ENCODE measurements at regions not wholly inside any gene's neighbourhood (a gene's known extent, or its start where the extent isn't known, plus 50 kb on each side); places are given as distances from the start of the nearest gene placed in this dataset.
"Not testable (repeated sequence)": the region's sequence is repeated elsewhere in the genome, so short reads cannot be mapped to it uniquely, and the experiment has no call there.

DNA sequence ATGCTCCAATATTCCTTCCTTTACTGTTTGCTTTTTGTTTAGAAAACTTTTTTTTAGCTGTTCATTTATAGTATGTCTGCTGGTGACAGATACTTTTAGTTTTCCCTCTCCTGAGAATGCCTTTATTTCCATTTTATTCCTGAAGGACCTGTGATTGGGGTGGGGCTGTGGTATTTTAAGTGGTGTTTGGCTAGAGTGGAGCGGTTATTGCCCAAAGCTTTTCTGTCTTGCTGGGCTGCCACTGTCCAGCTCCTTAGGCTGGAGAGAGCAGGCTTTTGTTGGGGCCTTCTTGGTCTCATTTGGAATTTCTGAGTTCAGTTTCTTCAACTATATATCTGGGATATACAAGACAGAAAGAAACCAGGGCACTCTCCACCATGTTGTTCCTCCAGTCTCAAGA is 160.0 kb upstream of the PLGLB2 start:
- not testable (repeated sequence) for H3K27ac Mint-ChIP-seq; H3K36me3 Mint-ChIP-seq; H3K27me3 Mint-ChIP-seq (ENCODE audit: low read depth in 3 of 3)

GRCh38 chr2:87592974-87593373 is 154.9 kb upstream of the PLGLB2 start:
- not testable (repeated sequence) for H3K4me1 Mint-ChIP-seq; H3K36me3 Mint-ChIP-seq; H3K27me3 Mint-ChIP-seq (ENCODE audit: low read depth in 3 of 3); DNase-seq; H3K27ac Mint-ChIP-seq; H3K9me3 Mint-ChIP-seq; H3K4me3 Mint-ChIP-seq

More for the DNA sequence above, 160.0 kb upstream of the PLGLB2 start:
- DNase-seq, H3K4me1 Mint-ChIP-seq, H3K9me3 Mint-ChIP-seq, H3K4me3 Mint-ChIP-seq: not testable (repeated sequence)

GRCh38 chr2:87593784-87594610 is 153.9 kb upstream of the PLGLB2 start:
- not testable (repeated sequence) for H3K4me3 Mint-ChIP-seq

DNA sequence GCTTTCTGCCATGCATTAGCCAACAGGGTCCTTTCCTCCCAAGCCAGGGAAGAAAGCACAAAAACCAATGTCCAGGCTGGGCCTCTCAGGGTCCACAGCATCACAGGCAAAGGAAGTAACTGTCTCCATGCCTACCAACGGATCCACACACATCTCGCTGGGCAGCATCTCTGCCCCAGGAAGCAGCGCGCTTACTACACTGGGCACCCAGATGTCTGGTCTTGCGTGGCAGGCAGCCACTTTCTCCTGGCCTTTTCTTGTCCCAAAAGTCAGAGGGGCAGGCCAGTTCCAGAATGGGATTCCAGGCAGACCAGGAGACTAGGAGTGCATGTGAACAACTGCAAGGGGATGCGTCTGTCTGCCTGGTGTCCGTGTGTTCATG is 153.3 kb upstream of the PLGLB2 start:
- H3K4me3 Mint-ChIP-seq; H3K27ac Mint-ChIP-seq; DNase-seq; H3K4me1 Mint-ChIP-seq; H3K9me3 Mint-ChIP-seq; H3K27me3 Mint-ChIP-seq (ENCODE audit: low read depth in 3 of 3); H3K36me3 Mint-ChIP-seq: not testable (repeated sequence)

More at GRCh38 chr2:87593784-87594610, 153.9 kb upstream of the PLGLB2 start:
- not testable (repeated sequence) for H3K9me3 Mint-ChIP-seq; H3K4me1 Mint-ChIP-seq; H3K36me3 Mint-ChIP-seq; H3K27me3 Mint-ChIP-seq (ENCODE audit: low read depth in 3 of 3)
- H3K27ac Mint-ChIP-seq = peak overlapping the region in 1 of 6 donors; percentile 67
- DNase-seq = peak in 1 of 3 donors; percentile 33

GRCh38 chr2:87595017-87595416 is 152.9 kb upstream of the PLGLB2 start:
- not testable (repeated sequence) for DNase-seq; H3K9me3 Mint-ChIP-seq; H3K4me3 Mint-ChIP-seq; H3K27ac Mint-ChIP-seq; H3K4me1 Mint-ChIP-seq; H3K36me3 Mint-ChIP-seq; H3K27me3 Mint-ChIP-seq (ENCODE audit: low read depth in 3 of 3)

DNA sequence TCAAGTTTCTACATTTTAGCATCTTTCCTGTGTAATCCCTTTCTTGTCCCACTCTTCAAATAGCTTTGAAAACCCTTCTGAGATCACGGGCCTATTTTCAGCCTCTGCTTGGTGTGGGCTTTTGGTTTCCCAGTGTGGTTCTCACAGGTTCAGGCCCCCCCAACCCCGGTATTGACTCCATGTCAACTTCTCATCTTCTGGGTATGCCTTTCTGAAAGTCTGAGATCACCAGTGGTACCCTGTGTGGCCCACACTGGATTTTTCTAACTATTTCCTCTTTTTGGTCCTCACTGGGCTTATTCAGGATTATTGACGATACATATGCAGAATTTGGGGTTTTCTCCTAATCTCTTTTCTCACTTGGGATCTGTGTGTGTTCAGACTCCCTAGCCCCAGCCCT is 146.9 kb upstream of the PLGLB2 start:
- not testable (repeated sequence) for DNase-seq; H3K36me3 Mint-ChIP-seq; H3K27me3 Mint-ChIP-seq (ENCODE audit: low read depth in 3 of 3); H3K4me3 Mint-ChIP-seq; H3K9me3 Mint-ChIP-seq; H3K27ac Mint-ChIP-seq; H3K4me1 Mint-ChIP-seq

DNA sequence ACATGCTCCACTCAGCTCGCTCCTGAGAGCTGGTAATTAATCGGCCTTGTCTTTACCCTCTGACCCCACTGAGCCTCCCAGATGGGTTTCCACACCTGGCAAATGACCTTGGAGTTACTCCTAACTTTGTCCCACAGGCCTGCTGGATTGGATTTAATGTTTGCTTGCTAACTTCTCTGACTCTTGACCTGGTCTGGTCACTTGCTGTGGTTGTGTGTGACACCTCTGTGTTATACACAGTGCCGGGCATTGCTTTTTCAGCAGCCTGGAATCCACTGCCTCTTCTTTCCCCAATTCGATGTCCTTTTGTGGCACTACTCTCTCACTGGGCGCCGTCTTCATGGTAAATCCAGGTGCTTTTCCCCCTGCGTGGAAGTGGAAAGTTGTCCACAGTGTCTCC is 145.8 kb upstream of the PLGLB2 start:
- H3K9me3 Mint-ChIP-seq; H3K4me1 Mint-ChIP-seq; H3K4me3 Mint-ChIP-seq; H3K27me3 Mint-ChIP-seq (ENCODE audit: low read depth in 3 of 3); H3K27ac Mint-ChIP-seq; DNase-seq; H3K36me3 Mint-ChIP-seq: not testable (repeated sequence)

DNA sequence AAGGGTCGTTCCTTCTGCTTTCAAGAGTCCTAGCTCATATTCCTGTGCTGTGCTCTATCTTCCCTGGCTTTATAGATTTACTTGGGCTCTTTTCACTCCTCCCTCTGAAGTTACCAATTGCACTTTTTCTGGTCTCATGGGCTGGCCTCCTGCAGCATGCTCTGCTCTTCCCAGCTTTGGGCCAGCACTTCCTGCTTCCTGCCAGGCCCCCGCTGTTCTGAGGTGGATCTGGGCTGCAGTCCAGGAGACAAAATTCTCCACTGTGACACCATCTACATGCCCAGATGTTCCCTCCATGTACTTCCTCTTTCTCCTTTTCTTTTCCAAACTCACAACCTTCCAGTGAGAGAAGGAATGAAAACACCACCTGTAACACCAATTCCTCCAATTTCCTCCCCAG is 145.2 kb upstream of the PLGLB2 start:
- not testable (repeated sequence) for DNase-seq; H3K9me3 Mint-ChIP-seq; H3K4me3 Mint-ChIP-seq; H3K36me3 Mint-ChIP-seq; H3K27ac Mint-ChIP-seq; H3K27me3 Mint-ChIP-seq (ENCODE audit: low read depth in 3 of 3); H3K4me1 Mint-ChIP-seq

DNA sequence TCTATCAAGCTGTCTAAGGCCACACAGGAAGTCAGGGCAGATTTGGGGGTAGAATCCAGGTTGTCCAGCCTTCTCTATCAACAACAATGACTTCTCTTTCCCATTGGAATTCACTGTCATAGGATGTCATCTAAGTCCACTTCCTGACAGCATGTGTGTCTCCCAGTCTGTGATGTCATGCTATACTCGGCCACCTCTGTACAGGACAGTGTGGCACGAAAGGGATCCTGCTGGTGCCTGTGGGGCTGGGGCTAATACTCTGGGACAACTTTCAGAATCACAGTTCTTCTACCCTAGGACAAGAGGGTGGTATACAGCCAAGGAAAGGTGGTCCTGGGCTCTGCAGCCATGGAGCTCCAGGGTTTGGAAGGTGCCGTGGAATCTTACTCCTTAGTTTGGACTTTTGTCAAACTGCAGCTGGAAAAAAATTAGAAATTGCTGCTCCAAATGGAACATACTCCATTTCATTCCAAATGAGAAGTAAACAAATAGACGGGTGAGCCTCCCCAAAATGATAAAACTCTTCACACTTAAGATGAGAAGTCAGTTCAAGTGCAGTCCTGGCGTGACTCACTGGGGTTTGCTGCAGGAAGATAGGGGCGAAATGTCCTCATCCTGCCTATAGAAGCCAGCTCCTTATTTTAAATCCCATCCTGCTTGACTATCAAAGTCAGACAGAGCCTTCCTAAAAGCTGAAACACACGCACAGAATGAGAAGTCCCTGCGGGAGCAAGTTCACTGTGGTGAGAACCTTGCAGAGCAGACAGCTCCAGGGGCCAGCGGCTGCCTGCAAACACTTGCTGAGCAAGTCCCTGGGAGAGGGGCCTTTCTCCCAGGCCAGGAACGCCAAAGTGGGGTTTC is 144.2 kb upstream of the PLGLB2 start:
- H3K4me1 Mint-ChIP-seq; H3K27me3 Mint-ChIP-seq (ENCODE audit: low read depth in 3 of 3); H3K36me3 Mint-ChIP-seq; H3K27ac Mint-ChIP-seq; H3K4me3 Mint-ChIP-seq; H3K9me3 Mint-ChIP-seq; DNase-seq: not testable (repeated sequence)

- DNase-seq; H3K4me3 Mint-ChIP-seq; H3K4me1 Mint-ChIP-seq; H3K9me3 Mint-ChIP-seq; H3K27me3 Mint-ChIP-seq (ENCODE audit: low read depth in 3 of 3); H3K27ac Mint-ChIP-seq; H3K36me3 Mint-ChIP-seq: not testable (repeated sequence)
These were observed 143.5 kb upstream of the PLGLB2 start for GRCh38 chr2:87604279-87604818.

DNA sequence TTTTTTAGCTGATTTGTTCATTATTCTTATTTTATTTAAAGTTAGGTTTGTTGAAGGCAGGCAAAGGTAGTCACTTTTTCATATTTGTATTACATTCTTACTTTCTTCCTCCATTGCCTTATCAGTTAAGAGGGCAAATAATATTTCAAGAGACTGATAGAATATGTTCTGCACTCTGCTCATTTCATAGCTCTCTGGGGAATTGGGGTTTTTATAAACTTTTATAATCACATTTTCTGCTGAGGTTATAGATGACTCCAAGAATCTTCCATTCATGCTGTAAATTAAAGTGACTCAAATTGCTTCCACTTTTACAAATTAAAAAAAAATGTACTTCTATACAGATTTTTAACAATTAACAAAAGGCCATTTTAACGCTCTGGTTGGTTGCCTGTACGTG is 142.9 kb upstream of the PLGLB2 start:
- not testable (repeated sequence) for H3K4me1 Mint-ChIP-seq; H3K36me3 Mint-ChIP-seq; H3K4me3 Mint-ChIP-seq; H3K9me3 Mint-ChIP-seq; H3K27me3 Mint-ChIP-seq (ENCODE audit: low read depth in 3 of 3); DNase-seq; H3K27ac Mint-ChIP-seq

DNA sequence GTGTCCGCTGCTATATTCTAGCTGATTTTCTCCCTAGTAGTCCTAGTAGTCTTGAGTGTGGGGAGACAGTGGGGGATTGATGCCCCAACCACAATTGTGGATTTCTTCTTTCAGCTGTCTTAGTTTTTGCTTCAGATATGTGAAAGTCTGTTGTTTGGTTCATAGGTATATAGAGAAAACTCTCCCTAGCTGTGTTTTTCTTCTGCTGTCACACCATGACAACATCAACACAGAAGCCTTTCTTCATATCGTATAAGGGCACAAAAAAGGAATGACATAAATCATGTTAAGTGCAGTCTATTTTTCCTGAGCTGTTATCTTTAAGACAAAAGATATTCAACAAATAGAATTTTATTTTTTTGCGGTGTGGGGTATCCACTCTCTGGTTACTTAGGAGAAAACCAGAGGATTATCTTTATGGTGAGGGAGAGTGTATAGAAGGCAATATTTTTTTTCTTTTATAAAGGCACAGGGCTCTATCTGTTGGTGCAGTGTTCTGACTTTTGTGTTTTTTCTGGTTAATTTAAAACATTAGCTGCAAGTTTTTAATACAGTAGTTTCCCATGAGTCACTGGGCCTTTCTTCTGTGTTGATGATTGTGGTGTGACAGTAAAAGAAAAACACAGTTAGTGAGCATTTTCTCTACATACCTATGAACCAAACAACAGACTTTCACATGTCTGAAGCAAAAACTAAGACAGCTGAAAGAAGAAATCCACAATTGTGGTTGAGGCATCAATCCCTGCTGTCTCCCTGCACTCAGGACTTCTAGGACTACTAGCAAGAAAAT is 139.3 kb upstream of the PLGLB2 start:
- H3K27ac Mint-ChIP-seq; H3K36me3 Mint-ChIP-seq; H3K9me3 Mint-ChIP-seq; H3K4me3 Mint-ChIP-seq; H3K27me3 Mint-ChIP-seq (ENCODE audit: low read depth in 3 of 3); DNase-seq; H3K4me1 Mint-ChIP-seq: not testable (repeated sequence)

- not testable (repeated sequence) for DNase-seq; H3K9me3 Mint-ChIP-seq; H3K4me1 Mint-ChIP-seq; H3K4me3 Mint-ChIP-seq; H3K27me3 Mint-ChIP-seq (ENCODE audit: low read depth in 3 of 3); H3K36me3 Mint-ChIP-seq; H3K27ac Mint-ChIP-seq
These were observed 136.9 kb upstream of the PLGLB2 start for GRCh38 chr2:87610974-87611373.

- not testable (repeated sequence) for H3K4me1 Mint-ChIP-seq; H3K27me3 Mint-ChIP-seq (ENCODE audit: low read depth in 3 of 3); DNase-seq
These were observed 136.5 kb upstream of the PLGLB2 start for GRCh38 chr2:87611416-87611815.

More at GRCh38 chr2:87611416-87611815, 136.5 kb upstream of the PLGLB2 start:
- H3K9me3 Mint-ChIP-seq, H3K36me3 Mint-ChIP-seq, H3K27ac Mint-ChIP-seq, H3K4me3 Mint-ChIP-seq: not testable (repeated sequence)
